HG03039 (cell line): ENCODE measurements at regions not wholly inside any gene's neighbourhood (a gene's known extent, or its start where the extent isn't known, plus 50 kb on each side); places are given as distances from the start of the nearest gene placed in this dataset.

Experiments used
- ATAC-seq: cut with Tn5 transposase; IDR thresholded peaks from one replicate; pipeline ENCODE4 v1.9.1; 2021; ENCODE audit warnings: mild to moderate bottlenecking, moderate library complexity; ENCODE audit not compliant: unreplicated experiment

GRCh38 chr12:124240493-124240892, 54.4 kb upstream of the RFLNA start:
- ATAC-seq, result no peak

- ATAC-seq, result no peak
Observed at GRCh38 chr12:124241776-124242528, 52.9 kb upstream of the RFLNA start.

- ATAC-seq, result no peak
Observed at GRCh38 chr12:124242529-124243065, 52.3 kb upstream of the RFLNA start.

GRCh38 chr12:124243936-124244335, 51.0 kb upstream of the RFLNA start:
- ATAC-seq, result no peak
